NK-92 treated with Interleukin-12 subunit alpha and Interleukin-12 subunit beta, amount 100 ng/mL, for 24 hours (cell line): ENCODE measurements at regions not wholly inside any gene's neighbourhood (a gene's known extent, or its start where the extent isn't known, plus 50 kb on each side); places are given as distances from the start of the nearest gene placed in this dataset.
"Not testable (repeated sequence)": the region's sequence is repeated elsewhere in the genome, so short reads cannot be mapped to it uniquely, and the experiment has no call there.

Experiments used
- DNase-seq: peaks from one replicate; lab custom pipeline; 2025; lab: John Stamatoyannopoulos, UW

DNA sequence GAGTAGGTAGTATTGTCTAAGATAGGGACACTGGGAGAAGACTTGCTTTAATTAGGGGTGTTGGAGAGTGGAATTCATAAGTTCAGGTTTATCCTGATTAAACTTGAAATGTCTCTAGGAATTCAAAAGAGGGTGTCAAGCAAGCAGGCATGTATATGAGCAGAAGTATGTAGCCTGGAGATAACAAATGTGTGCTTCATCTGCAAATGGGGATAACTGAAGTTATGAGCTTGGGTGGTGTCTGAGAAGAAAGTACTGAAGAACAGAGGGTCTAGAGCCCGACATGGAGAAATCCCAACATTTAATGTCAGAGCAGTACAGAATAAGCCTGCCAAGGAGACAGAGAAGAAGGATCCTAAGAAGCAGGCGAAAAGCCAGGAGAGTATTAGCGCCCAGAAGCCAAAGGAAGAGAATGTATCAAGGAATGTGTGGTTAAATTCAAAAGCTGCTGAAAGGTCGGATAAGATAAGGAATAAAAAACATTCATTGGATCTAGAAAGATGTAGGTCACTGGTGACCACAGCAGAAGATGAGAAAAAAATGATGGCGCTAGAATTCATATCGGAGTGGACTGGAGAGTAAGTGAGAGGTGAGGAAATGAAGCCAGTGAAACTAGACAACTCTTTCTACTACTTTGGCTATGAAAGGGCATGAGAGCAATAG lies 401.5 kb upstream of the PIK3R1 start:
- DNase-seq, result no peak

- DNase-seq, result no peak
Measured at GRCh38 chr5:67809589-67809988, 406.0 kb upstream of the PIK3R1 start.

DNA sequence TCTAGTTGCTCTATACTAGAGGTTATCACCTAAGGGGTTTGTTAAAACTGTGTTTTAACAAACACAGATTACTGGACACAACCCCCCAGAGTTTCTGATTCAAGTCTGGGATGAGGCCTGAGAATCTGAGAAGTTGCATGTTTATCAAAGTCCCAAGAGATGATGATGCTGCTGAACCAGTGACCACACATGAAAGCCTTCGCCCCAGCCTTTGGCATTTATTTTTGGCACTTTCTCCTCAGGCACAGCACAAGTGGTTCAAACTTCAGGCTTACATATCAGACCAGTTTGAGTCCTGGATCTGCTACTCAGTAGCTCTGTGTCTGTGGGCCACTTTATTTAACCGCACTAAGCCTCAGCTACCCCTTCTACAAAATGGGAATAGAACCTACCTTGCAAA lies 407.2 kb upstream of the PIK3R1 start:
- no peak for DNase-seq

DNA sequence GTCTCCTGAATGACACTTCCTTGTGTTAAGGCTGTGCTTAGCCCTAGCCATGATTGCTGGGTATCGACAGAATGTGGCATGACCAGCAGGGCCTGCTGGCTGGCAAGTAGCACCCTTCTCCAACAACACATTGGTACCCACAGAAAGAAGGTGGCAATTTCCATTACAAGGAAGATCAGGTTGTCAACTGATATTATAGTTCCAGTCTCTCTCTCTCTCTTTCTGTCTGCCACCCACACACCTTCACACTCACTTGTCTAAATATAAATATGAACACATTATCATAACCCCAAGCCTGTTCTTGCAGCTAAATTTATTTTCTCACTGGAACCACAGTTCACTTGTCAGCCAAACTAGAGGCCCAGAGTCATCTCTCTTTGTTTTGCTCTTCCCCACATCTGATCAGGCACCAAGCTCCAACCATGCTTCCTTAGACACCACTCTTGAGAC lies 408.1 kb upstream of the PIK3R1 start:
- no peak for DNase-seq

DNA sequence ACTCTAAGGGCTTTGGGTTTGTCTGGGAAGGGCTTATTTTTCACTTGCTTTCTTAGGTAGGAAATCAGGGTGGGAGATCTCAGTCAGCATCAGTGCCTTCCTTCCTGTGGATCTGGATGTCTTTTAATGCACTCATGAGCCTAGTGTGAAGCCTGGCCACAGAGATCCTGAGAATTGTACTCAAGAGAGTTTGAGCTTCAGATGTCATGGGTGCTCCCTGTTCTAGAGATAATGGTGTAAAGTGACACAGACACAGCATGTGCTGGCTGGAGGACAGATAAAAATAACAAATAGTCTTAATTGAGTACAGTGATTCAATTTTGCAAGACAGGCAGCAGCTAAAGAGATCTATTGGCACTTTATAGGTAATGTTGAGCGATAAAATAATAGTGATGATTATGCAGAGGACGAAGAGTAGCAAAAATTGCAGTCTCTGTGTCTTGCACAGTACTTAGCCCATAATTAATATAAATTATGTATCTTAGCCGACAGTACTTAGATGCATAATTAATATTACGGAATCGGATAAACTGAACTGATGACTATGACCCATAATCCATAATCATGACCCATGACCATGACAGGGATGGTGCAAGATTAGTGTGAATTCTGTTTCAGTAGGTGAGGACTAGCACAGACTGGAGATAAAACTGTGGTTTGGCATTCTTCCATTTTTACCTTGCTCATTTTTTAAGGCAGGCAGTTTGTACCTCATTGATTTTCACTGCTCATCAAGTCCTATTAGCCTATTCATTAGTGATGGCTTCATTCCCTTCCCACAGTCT lies 408.7 kb upstream of the PIK3R1 start:
- DNase-seq, result no peak

GRCh38 chr5:67805666-67806348 lies 409.7 kb upstream of the PIK3R1 start:
- DNase-seq, result no peak

DNA sequence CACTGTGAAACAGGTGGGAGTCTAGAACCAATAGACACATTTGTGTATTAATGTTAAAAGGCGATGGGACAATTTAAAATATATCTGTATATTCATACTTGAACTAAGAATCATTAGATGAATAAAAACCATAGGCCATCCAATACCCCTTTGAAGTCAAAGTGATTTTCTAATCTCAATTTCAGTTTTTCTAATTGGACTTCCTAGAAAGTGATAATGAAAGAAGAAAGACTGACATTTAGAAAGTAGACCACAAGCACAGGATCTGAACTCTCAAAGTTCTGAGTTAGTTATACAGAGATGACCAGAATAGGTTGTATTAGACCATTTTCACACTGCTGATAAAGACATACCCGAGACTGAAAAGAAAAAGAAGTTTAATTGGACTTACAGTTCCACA lies 412.8 kb upstream of the PIK3R1 start:
- DNase-seq, result no peak

DNA sequence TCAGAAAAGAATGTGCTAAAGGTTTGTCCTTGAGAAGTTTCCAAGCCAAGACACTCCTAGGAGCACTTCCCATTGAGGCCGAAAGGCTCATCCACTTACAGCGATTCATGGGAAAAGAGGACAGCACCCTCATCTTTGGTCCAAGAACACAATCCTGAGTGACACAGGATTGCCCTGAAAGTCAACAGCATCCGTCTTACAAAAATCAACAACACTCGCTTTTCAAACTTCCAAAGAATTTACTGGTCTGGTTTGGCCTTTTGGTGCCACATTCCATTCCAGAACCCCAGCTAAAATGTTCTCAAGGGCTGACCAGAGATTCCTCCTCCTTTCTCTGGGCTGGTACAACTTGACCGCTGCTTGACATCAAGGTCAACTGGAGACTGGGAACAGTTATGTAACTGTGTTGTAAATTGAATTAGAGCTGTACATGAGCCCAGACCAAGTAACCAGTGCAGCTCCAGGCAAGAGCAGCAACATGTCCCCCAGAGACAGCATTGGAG lies 415.8 kb upstream of the PIK3R1 start:
- DNase-seq, result no peak

GRCh38 chr5:67798470-67798869 lies 417.1 kb upstream of the PIK3R1 start:
- not testable (repeated sequence) for DNase-seq

- DNase-seq, result no peak
Measured at GRCh38 chr5:67795781-67796477, 419.6 kb upstream of the PIK3R1 start.

DNA sequence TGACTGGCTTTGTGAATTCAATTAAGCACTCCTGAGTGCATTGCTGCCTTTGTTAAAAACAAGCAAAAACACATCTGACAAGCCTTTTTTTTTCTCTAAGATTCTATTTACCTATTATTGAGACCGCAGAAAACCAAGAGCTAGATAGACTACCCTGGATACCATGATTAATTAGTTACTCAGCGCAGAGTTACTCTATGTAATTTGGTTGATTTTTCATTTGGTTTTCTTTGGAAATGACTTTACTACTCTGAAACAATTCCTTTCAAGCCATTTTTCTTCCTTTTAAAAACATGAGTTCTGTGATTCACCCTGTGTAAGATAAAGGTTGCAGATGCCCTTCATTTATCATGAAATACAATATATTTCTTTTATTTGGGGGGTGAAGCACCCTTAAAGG lies 421.6 kb upstream of the PIK3R1 start:
- no peak for DNase-seq

DNA sequence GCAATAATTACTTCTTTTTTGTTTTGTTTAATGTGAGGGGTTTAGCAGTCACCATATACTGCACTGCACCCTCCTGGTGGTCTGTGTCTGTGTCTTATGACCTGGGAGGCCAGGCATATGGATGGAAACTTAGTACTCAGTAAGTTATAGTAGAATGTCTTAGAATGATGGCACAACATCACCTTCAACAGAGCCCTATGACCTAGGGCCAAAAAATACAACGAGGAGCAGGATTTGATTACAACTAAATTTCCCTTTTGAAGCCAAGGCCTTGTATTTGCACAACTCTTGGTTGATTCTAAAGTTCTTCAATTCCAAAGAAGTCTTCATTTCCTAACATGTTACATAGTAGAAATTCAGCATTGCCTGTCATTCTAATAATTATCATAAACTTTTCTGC lies 422.1 kb upstream of the PIK3R1 start:
- DNase-seq, result no peak

GRCh38 chr5:67792891-67793290 lies 422.7 kb upstream of the PIK3R1 start:
- no peak for DNase-seq

GRCh38 chr5:67790390-67790789 lies 425.2 kb upstream of the PIK3R1 start:
- DNase-seq, result no peak

DNA sequence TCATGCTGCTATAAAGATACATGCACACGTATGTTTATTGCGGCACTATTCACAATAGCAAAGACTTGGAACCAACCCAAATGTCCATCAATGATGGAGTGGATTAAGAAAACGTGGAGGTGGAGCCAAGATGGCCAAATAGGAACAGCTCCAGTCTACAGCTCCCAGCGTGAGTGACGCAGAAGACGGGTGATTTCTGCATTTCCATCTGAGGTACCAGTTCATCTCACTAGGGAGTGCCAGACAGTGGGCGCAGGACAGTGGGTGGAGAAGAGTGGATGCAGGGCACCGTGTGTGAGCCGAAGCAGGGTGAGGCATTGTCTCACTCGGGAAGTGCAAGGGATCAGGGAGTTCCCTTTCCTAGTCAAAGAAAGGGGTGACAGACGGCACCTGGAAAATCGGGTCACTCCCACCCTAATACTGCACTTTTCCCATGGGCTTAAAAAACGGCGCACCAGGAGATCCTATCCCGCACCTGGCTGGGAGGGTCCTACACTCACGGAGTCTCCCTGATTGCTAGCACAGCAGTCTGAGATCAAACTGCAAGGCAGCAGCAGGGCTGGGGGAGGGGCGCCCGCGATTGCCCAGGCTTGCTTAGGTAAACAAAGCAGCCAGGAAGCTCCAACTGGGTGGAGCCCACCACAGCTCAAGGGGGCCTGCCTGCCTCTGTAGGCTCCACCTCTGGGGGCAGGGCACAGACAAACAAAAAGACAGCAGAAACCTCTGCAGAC lies 435.5 kb upstream of the PIK3R1 start:
- DNase-seq, result not testable (repeated sequence)

DNA sequence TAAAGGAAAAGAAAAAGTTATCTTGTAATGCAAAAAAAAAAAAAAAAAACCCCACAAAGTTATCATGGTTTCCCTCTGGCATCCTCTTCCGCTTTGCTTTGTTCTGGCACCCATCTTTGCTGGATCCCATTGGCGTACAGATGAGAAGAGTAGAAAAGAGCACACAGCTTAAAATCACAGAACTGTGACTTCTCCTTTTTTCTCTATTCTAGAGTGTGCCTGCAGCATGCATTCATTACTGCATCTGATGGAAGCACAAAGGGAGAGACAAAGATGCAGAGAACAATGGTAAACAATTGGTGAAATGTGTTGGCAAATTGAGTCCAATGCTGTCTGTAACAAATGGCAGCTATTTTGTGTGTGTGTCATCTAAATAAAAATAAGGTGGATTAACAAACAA lies 440.8 kb upstream of the PIK3R1 start:
- DNase-seq, result no peak

GRCh38 chr5:67774267-67774552 lies 441.3 kb upstream of the PIK3R1 start:
- no peak for DNase-seq

GRCh38 chr5:67773411-67774266 lies 441.9 kb upstream of the PIK3R1 start:
- DNase-seq, result no peak

DNA sequence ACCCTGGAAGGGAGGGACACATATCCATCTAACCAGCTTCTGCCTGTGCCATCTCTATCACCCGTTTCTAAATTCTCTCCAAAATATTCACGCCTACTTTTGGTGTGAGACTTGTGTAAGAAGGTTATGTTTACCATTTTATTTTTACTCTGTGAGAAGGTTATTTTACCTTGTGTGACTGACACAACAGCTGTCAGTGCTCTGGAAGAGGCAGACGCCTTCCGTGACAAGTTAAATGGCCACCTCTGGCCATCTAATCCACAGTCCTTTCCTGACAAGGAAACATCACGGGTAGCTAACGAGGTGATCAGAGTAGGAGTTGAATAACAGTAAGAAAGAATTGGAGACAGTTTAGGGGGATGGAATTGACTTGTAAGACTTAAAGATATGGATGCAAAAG lies 443.8 kb upstream of the PIK3R1 start:
- no peak for DNase-seq

DNA sequence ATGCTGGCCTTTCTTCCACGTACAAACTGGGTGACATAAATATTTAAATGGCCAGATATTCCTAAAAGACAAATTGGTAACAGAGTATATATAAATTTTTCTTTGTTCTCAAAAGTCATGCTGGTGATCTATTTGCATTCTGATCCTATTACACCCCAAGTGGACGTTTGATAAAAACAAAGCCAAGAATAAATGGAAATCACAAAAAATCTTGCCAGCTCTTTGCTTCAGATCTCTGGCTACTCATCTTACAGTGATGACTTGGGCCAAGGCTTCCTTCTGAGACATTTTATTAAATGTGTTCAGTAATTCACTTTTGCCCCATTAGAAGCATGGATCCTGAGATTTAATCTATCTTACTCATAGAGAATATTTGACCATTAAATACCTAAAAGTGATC lies 444.3 kb upstream of the PIK3R1 start:
- no peak for DNase-seq
